HG02973 (cell line): ENCODE measurements at regions not wholly inside any gene's neighbourhood (a gene's known extent, or its start where the extent isn't known, plus 50 kb on each side); places are given as distances from the start of the nearest gene placed in this dataset.
"Not testable (repeated sequence)": the region's sequence is repeated elsewhere in the genome, so short reads cannot be mapped to it uniquely, and the experiment has no call there.

Source experiments
- ATAC-seq: cut with Tn5 transposase; IDR thresholded peaks from one replicate; pipeline ENCODE4 v1.9.1; 2021; ENCODE audit warnings: moderate library complexity; ENCODE audit not compliant: unreplicated experiment

DNA sequence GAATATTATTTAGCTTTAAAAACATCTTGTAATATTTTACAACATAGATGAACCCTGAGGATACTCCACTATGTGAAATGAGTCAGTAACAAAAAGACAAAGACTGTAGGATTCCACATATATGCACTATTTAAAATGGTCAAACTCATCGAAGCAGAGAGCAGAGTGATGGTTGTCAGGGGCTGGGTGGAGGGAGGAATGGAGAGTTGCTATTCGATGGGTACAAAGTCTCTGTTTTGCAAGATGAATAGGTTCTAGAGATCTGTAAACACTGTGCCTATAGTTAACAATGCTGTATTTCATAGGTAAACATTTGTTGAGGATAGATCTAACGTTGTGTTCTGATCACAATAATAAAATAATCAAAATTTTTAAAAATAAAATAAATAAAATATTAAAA, 1675.9 kb upstream of the CELF4 start:
- no peak for ATAC-seq

- ATAC-seq: no peak
Measured at GRCh38 chr18:39238981-39239660, 1673.5 kb upstream of the CELF4 start.

- ATAC-seq: no peak
Measured at GRCh38 chr18:39235118-39235719, 1669.6 kb upstream of the CELF4 start.

DNA sequence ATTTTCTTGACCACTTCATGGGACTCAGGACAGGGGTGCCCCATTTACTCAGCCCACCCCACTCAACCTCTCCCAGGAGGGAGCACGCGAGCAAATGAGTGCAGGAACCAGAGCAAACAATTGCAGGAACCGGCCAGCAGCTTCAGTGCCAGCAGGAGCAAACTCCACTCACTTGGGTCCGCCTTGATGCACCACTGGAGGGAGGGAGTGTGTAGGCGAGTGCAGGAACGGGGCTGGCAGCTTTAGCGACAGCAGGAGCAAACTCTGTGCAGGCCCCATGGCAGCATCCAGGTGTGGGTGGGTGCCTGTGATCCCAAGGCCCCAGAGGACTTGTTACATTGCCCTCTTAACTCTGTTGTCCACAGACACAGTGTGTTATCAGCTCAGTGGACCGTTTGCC, 1667.3 kb upstream of the CELF4 start:
- ATAC-seq: no peak

- ATAC-seq: no peak
Measured at GRCh38 chr18:39232490-39232889, 1666.9 kb upstream of the CELF4 start.

- ATAC-seq: no peak
Measured at GRCh38 chr18:39230086-39230803, 1664.6 kb upstream of the CELF4 start.

DNA sequence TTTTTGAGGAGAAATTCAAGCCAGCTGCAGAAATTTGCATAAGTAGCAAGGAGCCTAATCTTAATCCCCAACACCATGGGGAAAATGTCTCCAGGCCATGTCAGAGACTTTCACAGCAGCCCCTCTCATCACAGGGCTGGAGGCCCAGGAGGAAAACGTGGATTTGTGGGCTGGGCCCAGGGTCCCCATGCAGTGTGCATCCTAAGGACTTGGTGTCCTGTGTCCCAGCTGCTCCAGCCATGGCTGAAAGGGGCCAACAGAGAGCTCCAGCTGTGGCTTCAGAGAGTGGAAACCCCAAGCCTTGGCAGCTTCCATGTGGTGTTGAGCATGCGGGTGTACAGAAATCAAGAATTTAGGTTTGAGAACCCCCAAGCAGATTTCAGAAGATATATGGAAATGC, 1662.2 kb upstream of the CELF4 start:
- ATAC-seq: not testable (repeated sequence)

- no peak for ATAC-seq
Measured at GRCh38 chr18:39225373-39225772, 1659.8 kb upstream of the CELF4 start.

GRCh38 chr18:39223283-39223682, 1657.7 kb upstream of the CELF4 start:
- no peak for ATAC-seq

DNA sequence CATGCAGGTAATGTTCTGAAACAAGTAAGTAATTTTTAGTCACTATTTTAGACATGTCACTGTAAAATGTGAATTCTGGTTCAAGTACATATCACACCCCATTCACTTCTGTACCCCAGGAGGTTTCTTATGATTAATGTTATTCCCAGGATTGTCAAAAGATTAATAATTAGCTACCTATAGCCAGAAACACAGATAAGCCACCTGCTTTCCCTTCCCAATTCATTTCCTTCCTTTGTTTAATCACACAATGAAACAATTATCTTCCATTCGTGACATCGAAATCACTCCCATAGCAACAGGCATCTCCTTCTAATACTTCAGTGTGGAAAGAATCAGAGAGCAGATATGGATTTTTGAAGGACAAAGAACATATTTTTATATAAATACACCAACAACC, 1650.3 kb upstream of the CELF4 start:
- ATAC-seq: no peak

DNA sequence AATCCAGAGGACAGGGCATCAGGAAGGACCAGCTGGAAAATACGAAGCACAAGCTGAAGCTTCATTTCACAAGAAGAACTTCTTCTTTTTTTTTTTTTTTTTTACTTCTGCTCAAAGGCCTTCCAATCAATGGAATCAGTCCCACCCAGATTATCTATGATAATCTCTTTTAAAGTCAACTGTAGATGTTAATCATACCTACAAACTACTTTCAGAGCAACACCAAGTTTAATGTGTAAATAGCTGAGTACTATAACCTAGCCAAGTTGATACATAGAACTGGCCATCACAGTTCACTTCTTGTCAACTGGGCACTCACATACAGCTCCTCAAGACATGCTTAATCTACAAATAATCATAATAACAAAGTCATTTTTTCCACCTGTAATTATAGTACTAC, 1645.9 kb upstream of the CELF4 start:
- ATAC-seq: no peak

DNA sequence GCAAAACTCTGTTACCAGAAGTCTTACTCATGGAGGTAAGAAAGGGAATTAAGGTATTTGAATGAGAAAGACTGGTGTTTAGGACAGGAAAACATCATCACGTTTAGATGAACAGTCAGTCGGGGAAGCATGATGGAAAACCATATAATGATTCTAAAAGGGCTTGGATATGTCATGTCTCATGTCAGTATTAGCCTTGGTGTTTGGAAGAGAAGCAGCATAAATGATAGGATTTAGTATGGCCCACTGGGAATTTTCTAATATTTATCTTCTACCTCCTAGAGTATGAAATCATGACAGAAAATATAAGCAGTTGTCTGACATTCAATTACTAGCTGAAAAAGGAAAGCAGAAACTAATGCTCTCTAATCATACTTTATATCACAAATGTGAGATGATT, 1643.6 kb upstream of the CELF4 start:
- ATAC-seq: no peak

GRCh38 chr18:39208729-39209128, 1643.1 kb upstream of the CELF4 start:
- ATAC-seq: no peak

DNA sequence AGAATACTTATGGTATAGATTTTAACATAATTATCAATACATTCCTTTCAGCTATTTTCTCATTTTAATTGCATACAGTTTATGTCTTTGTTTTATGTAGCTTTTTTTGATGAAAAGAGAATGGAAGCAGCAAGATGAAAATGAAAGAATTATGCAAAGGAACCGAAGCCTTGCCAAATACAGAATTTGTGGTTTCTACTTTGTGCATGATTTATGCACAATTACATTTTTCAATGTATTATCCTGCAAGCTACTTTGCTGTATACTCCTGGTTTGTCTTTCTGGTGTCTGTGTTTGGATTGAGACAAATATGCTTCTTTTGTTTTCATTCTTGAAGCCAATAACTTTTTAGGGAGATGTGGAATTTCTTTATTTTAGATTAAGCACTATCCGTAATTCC, 1642.6 kb upstream of the CELF4 start:
- no peak for ATAC-seq

DNA sequence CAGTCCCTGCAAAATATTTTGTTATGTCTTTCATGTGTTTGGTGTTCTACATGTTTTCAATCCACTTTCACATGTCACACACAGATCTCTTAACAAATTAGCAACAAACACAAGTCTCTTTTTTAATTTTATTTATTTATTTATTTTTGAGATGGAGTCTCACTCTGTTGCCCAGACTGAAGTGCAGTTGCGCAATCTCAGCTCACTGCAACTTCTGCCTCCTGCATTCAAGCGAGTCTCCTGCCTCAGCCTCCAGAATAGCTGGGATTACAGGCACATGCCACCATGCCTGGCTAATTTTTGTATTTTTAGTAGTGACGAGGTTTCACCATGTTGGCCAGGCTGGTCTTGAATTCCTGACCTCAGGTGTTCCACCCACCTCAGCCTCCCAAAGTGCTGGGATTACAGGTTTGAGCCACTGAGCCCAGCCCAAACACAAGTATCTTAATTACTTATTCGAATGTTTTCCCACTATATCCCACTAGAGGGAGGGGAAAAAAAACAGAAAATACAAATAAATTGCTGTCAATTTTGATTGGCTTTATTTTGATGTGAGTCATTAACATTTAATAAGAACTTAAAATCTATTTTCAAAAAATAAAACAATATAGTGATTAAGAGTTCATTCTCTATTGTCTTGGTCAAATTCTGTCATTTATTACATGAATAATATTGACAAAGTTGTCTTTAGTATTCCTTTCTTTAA, 1641.0 kb upstream of the CELF4 start:
- ATAC-seq: not testable (repeated sequence)

- no peak for ATAC-seq
Measured at GRCh38 chr18:39205565-39206195, 1640.1 kb upstream of the CELF4 start.

DNA sequence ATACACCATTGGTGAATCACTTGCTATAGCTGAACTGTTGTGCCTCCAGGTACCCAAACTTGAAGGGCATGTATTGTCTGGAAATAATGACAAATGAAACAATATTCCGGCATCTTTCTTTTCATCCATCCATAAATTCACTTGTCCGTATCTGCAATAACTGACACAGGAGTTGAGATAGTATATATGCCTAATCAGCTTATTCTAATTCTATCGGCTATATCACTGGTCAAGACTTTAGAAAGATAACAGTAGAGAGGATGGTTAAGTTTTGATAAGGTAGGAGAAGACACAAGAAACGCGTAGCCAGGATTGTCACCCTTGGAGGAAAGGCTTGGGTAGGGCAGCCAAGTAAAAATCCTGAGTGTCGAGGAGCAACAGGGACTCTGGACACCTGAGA, 1634.6 kb upstream of the CELF4 start:
- ATAC-seq: no peak

DNA sequence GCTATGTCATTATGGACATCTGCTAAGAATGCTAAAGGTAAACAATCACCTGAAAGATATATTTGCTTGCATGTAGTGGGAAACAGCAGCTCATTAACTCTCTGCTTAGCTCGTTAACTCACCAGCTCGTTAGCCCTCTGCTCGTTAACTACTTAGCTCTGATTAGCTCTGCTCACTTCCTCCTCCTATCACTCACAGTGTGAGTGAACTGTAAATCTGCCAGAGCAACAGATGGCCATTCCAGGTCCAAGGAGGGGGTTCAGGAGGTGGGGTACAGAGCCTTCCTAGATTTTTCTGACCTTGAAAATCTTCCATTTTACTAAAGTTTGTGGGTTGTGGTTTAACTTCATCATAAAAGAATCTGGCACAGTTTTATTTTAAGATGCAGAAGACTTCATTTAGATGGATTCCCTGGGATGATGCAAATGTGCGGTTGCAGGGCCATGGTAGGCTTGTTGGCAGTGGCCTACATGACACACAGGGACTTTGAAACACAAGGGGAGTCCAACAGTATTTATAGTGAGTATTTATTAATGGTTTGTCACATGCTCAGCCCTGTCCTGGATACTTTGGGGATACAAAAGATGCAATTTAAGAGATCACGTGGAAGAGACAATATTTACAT, 1633.7 kb upstream of the CELF4 start:
- ATAC-seq: no peak

GRCh38 chr18:39198376-39198775, 1632.8 kb upstream of the CELF4 start:
- ATAC-seq: no peak

DNA sequence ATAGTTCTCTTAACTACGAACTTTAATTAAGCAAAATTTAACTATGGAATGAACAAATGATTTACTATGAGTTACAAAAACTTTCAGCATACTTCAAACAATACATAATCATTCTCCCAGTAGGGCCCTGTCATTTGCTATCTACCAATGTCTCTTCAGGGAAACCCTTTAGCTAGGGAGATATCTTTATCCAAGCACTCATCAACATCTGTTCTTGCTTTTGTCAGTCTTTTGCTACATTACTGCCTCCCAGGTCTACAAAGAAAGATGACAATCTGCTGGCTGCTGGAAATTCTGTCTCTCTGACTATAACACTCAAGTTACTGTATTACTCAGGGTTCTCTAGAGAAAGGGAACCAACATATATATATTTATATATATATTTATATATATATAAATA, 1626.3 kb upstream of the CELF4 start:
- no peak for ATAC-seq

DNA sequence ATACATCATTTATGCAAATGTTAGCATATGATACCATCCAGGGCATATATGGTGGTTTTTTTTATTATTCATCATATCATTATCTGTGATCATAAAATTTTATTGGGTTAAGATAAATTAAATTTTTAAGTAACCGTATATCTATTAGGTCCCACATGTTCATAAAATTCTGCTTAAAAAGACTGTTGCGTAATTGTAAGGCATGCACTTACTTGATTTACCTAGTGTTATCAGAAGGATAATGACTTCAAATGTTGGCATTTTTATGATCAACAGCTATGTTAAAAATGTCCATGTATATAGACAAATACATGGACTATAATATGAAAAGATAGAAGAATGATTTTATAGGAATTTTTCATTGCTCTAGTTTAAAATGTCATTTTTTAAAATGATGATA, 1625.5 kb upstream of the CELF4 start:
- ATAC-seq: no peak
